SK-N-MC (cell line): ENCODE measurements at regions not wholly inside any gene's neighbourhood (a gene's known extent, or its start where the extent isn't known, plus 50 kb on each side); places are given as distances from the start of the nearest gene placed in this dataset.

ENCODE experiments used
- DNase-seq: peaks from one replicate; pipeline ENCODE4 v3.0.0-alpha.2; 2011; ENCODE audit warnings: low read depth, low spot score
- H3K27ac ChIP-seq: fragments of 200-600 bp; sonication (generic); 2 replicates; pipeline ENCODE4 v1.5.1; 2016; ENCODE audit warnings: mixed run types
- H3K36me3 ChIP-seq: fragments of 200-600 bp; sonication (generic); 2 replicates; pipeline ENCODE4 v1.6.1; 2017; ENCODE audit warnings: antibody characterized with exemption, low read length, mixed read lengths; ENCODE audit not compliant: insufficient read depth
- H3K4me3 ChIP-seq: fragments of 200-600 bp; sonication (generic); 2 replicates; pipeline ENCODE4 v1.5.1; 2016
- H3K9ac ChIP-seq: fragments of 200-600 bp; sonication (generic); 2 replicates; pipeline ENCODE4 v1.8.0; 2017; ENCODE audit warnings: mixed run types, mixed read lengths; ENCODE audit not compliant: insufficient read length
- H3K9me3 ChIP-seq: fragments of 200-600 bp; sonication (generic); 2 replicates; pipeline ENCODE4 v1.6.1; 2017; ENCODE audit warnings: low read depth, mild to moderate bottlenecking, antibody characterized with exemption, low read length, moderate library complexity, mixed read lengths
- EZH2 ChIP-seq: fragments of 200-600 bp; sonication (generic); IDR thresholded peaks from one replicate; pipeline ENCODE4 v1.6.1; 2017; ENCODE audit warnings: antibody characterized with exemption
- FOXP2 ChIP-seq: optimal IDR thresholded peaks from 2 replicates; pipeline ENCODE3; 2011; ENCODE audit warnings: mild to moderate bottlenecking, moderate library complexity; ENCODE audit not compliant: insufficient read depth; ENCODE audit errors: extremely low read length, control extremely low read depth
- POLR2AphosphoS5 ChIP-seq: IDR thresholded peaks from 2 replicates; pipeline ENCODE4 v1.6.1; 2012; ENCODE audit warnings: mild to moderate bottlenecking, low read depth, low read length, borderline replicate concordance

GRCh38 chr4:123060039-123060770, 137.8 kb upstream of the NUDT6 start:
- DNase-seq, result no peak
- no peak overlapping the region for H3K4me3 ChIP-seq
- TF ChIP-seq FOXP2 (no peak), EZH2 (no peak), POLR2AphosphoS5 (no peak)
- H3K9ac ChIP-seq, result no peak overlapping the region
- H3K36me3 ChIP-seq, result no peaks in the 10 kb centered on the region
- no peak overlapping the region for H3K27ac ChIP-seq
- no peaks in the 10 kb centered on the region for H3K9me3 ChIP-seq

DNA sequence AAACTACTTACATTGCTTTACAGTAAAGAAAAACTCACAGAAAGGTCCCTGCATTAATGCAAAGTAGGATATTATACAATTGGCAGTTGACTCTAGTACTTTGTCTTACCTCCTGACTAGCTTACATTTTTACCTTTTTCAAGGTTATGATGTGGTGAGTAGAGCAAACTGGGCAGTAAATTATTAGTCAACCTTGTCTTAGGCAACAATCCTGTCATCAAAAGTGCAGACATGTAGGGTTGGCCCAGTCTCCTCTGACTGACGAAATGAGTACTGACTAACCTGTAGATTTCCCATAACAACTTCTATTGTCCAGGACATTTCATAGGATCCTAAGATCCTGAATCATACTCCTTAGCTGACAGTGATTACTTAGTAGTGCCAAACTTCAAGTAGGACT, 142.0 kb upstream of the NUDT6 start:
- DNase-seq, result no peak

DNA sequence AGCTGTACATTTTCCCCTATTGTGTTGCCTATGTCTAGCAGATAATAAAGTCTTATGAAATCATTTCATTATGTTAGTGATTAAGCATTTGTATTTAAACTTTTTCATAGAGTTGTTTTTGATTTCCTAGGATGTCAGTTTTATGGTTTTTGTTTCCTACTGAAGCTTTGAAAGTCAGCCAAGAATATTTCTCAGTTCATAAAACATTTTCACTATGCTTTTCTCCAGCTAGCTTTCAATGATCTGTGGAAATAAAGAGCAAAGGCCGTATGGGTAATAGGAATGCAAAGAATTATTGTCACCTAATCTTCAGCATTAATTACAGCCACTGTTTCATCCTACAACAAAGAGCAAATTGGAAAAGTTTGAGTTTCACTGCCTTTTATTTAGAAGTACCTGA, 145.7 kb upstream of the NUDT6 start:
- Histone ChIP-seq H3K27ac (peak overlapping the region; percentile 60; the same call in 1 of the 2 replicates), H3K9me3 (no peaks in the 10 kb centered on the region), H3K36me3 (no peaks in the 10 kb centered on the region), H3K4me3 (0 out of 2 replicates have a peak overlapping the region, but pooled peaks have one; percentile 23), H3K9ac (no peak overlapping the region)
- TF ChIP-seq EZH2 (no peak), FOXP2 (no peak), POLR2AphosphoS5 (no peak)
- peak; percentile 22 for DNase-seq

More for the DNA sequence above, 142.0 kb upstream of the NUDT6 start:
- TF ChIP-seq EZH2, result no peak
- TF ChIP-seq POLR2AphosphoS5, result no peak
- TF ChIP-seq FOXP2, result no peak
- Histone ChIP-seq H3K4me3 (no peak overlapping the region), H3K36me3 (no peaks in the 10 kb centered on the region), H3K9ac (no peak overlapping the region), H3K27ac (no peak overlapping the region), H3K9me3 (no peaks in the 10 kb centered on the region)

DNA sequence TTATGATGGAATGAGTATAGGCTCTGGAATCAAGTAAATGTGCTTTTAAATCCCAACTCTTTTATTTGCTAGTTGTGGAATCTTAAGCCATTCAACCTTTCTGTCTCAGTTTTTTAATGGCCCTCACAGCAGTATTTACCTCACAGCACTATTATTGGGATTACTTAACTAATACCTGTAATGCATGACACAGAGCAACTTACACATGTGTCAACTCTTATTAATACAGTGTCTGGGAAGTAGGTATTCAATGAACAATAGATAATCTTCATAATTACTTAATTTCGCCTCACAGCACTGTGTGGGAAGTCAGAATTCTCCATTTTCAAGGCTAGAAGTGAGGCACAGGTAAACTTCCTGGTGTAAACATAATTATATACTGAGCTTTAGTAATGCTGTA, 149.7 kb upstream of the NUDT6 start:
- Histone ChIP-seq H3K36me3 (no peaks in the 10 kb centered on the region), H3K9me3 (no peaks in the 10 kb centered on the region), H3K27ac (no peak overlapping the region), H3K9ac (no peak overlapping the region), H3K4me3 (no peak overlapping the region)
- no peak for DNase-seq
- no peak for TF ChIP-seq POLR2AphosphoS5
- TF ChIP-seq EZH2, result no peak
- no peak for TF ChIP-seq FOXP2

GRCh38 chr4:123073650-123074049, 151.3 kb upstream of the NUDT6 start:
- Histone ChIP-seq H3K4me3 (no peak overlapping the region), H3K9me3 (no peaks in the 10 kb centered on the region), H3K27ac (no peak overlapping the region), H3K36me3 (no peaks in the 10 kb centered on the region), H3K9ac (no peak overlapping the region)
- no peak for DNase-seq
- TF ChIP-seq FOXP2, result no peak
- no peak for TF ChIP-seq EZH2
- no peak for TF ChIP-seq POLR2AphosphoS5

- no peak for TF ChIP-seq FOXP2
- TF ChIP-seq EZH2, result no peak
- Histone ChIP-seq H3K36me3 (no peaks in the 10 kb centered on the region), H3K4me3 (no peak overlapping the region), H3K9me3 (no peaks in the 10 kb centered on the region), H3K27ac (no peak overlapping the region), H3K9ac (no peak overlapping the region)
- DNase-seq, result no peak
Observed at GRCh38 chr4:123077330-123077729, 154.9 kb upstream of the NUDT6 start.

DNA sequence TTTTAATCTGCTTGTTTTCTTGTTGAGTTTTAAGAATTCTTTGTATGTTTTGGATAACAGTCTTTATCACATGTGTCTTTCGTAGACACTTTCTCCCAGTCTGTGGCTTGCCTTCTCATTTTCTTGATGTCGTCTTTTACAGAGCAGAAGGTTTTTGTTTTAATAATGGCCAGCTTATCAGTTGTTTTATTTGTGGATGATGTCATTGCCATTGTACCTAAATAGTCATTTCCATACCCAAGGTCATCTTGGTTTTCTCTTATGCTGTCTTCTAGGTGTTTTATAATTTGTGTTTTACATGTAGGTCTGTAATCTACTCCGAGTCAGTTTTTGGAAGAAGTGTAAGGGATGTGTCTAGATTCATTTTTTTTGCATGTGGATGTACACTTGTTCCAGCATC, 159.6 kb upstream of the NUDT6 start:
- no peak for DNase-seq

DNA sequence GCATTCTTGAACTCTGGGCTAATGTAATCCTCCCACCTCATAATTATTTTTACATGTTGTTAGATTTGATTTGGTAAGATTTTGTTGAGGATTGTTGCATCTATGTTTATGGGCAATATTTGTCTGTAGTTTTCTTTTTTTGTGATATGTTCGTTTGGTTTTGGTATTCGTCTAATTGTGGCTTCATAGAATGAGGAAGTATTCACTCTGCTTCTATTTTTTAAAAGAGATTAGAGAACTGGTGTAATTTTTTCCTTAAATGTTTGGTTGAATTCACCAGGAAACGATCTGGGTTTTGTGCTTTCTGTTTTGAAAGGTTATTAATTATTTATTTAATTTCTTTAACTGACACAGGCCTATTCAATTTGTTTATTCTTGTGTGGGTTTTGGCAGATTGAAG, 161.2 kb upstream of the NUDT6 start:
- no peak for DNase-seq
- Histone ChIP-seq H3K4me3 (no peak overlapping the region), H3K9me3 (no peaks in the 10 kb centered on the region), H3K9ac (no peak overlapping the region), H3K36me3 (no peaks in the 10 kb centered on the region), H3K27ac (no peak overlapping the region)
- no peak for TF ChIP-seq EZH2
- no peak for TF ChIP-seq FOXP2
- TF ChIP-seq POLR2AphosphoS5, result no peak

More for the DNA sequence above, 159.6 kb upstream of the NUDT6 start:
- no peak overlapping the region for H3K4me3 ChIP-seq
- H3K9me3 ChIP-seq, result no peaks in the 10 kb centered on the region
- no peaks in the 10 kb centered on the region for H3K36me3 ChIP-seq
- no peak overlapping the region for H3K27ac ChIP-seq
- H3K9ac ChIP-seq, result no peak overlapping the region
- TF ChIP-seq FOXP2, result no peak
- no peak for TF ChIP-seq POLR2AphosphoS5
- TF ChIP-seq EZH2, result no peak

DNA sequence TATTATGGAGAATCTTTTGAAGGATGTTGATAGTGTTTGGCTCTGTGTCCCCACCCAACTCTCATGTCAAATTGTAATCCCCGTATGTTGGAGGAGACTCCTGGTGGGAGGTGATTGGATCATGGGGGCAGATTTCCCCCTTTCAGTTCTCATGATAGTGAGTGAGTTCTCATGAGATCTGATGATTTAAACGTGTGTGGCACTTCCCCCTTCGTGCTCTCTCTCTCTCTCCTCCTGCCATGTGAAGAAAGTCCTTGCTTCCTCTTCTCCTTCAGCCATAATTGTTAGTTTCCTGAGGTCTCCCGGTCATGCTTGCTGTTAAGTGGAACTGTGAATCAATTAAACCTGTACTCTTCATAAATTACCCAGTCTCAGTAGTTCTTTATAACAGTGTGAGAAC, 166.1 kb upstream of the NUDT6 start:
- Histone ChIP-seq H3K9ac (no peak overlapping the region), H3K27ac (no peak overlapping the region), H3K4me3 (no peak overlapping the region), H3K36me3 (peaks cover 9% of the 10 kb centered on the region), H3K9me3 (no peaks in the 10 kb centered on the region)
- no peak for TF ChIP-seq FOXP2
- TF ChIP-seq EZH2, result no peak
- TF ChIP-seq POLR2AphosphoS5, result no peak
- no peak for DNase-seq
